ENCODE measurements at regions not wholly inside any gene's neighbourhood (a gene's known extent, or its start where the extent isn't known, plus 50 kb on each side); places are given as distances from the start of the nearest gene placed in this dataset.

- Histone ChIP-seq H3K27me3 (ENCODE audit: insufficient read depth, poor library complexity, severe bottlenecking) (no peaks in the 10 kb centered on the region), H3K27ac (replicated peaks) (no peak overlapping the region), H3K4me3 (replicated peaks; ENCODE audit: insufficient read depth, low read length) (no peak overlapping the region)
- TF ChIP-seq CTCF (IDR thresholded peaks at IDR 0.05; ENCODE audit: insufficient read depth, low read length), result no peak
- no peak for TF ChIP-seq POLR2AphosphoS5 (IDR thresholded peaks at IDR 0.05; ENCODE audit: low read depth)
- TF ChIP-seq REST (IDR thresholded peaks at IDR 0.05; ENCODE audit: insufficient replicate concordance, low read depth), result no peak
- TF ChIP-seq GABPA (IDR thresholded peaks at IDR 0.05; ENCODE audit: low read depth), result no peak
- TF ChIP-seq SPI1 (IDR thresholded peaks at IDR 0.05; ENCODE audit: borderline replicate concordance, low read depth), result no peak
- DNase-seq (ENCODE audit: low read depth in 1 of 2, low spot score in 1 of 2), result no peak
These were observed 635.5 kb downstream of the TBL1XR1 start for GRCh38 chr3:176561826-176562225.

GRCh38 chr3:176554791-176555654 lies 642.3 kb downstream of the TBL1XR1 start:
- Histone ChIP-seq H3K4me3 (replicated peaks; ENCODE audit: insufficient read depth, low read length) (no peak overlapping the region), H3K27me3 (ENCODE audit: insufficient read depth, poor library complexity, severe bottlenecking) (no peaks in the 10 kb centered on the region), H3K27ac (replicated peaks) (no peak overlapping the region)
- no peak for TF ChIP-seq POLR2AphosphoS5 (IDR thresholded peaks at IDR 0.05; ENCODE audit: low read depth)
- TF ChIP-seq CTCF (IDR thresholded peaks at IDR 0.05; ENCODE audit: insufficient read depth, low read length), result no peak
- no peak for TF ChIP-seq GABPA (IDR thresholded peaks at IDR 0.05; ENCODE audit: low read depth)
- DNase-seq (ENCODE audit: low read depth in 1 of 2, low spot score in 1 of 2), result no peak

- TF ChIP-seq CTCF (IDR thresholded peaks at IDR 0.05; ENCODE audit: insufficient read depth, low read length), result no peak
- no peak for TF ChIP-seq SPI1 (IDR thresholded peaks at IDR 0.05; ENCODE audit: borderline replicate concordance, low read depth)
- TF ChIP-seq REST (IDR thresholded peaks at IDR 0.05; ENCODE audit: insufficient replicate concordance, low read depth), result no peak
- TF ChIP-seq POLR2AphosphoS5 (IDR thresholded peaks at IDR 0.05; ENCODE audit: low read depth), result no peak
- TF ChIP-seq GABPA (IDR thresholded peaks at IDR 0.05; ENCODE audit: low read depth), result no peak
- no peak overlapping the region for H3K4me3 ChIP-seq (replicated peaks; ENCODE audit: insufficient read depth, low read length)
- H3K27ac ChIP-seq (replicated peaks), result no peak overlapping the region
- DNase-seq (ENCODE audit: low read depth in 1 of 2, low spot score in 1 of 2), result no peak
- no peaks in the 10 kb centered on the region for H3K27me3 ChIP-seq (ENCODE audit: insufficient read depth, poor library complexity, severe bottlenecking)
These were observed 643.0 kb downstream of the TBL1XR1 start for GRCh38 chr3:176554264-176554663.
